Ishikawa (cell line): ENCODE measurements at regions not wholly inside any gene's neighbourhood (a gene's known extent, or its start where the extent isn't known, plus 50 kb on each side); places are given as distances from the start of the nearest gene placed in this dataset.

Experiments
- CEBPB ChIP-seq: IDR thresholded peaks from 2 replicates; pipeline ENCODE4 v1.6.1; 2012
- CREB1 ChIP-seq: IDR thresholded peaks from 2 replicates; pipeline ENCODE4 v1.6.1; 2012; ENCODE audit warnings: low read depth
- EGR1 ChIP-seq: IDR thresholded peaks from 2 replicates; pipeline ENCODE4 v1.6.1; 2012
- EP300 ChIP-seq: IDR thresholded peaks from 2 replicates; pipeline ENCODE4 v1.6.1; 2012; ENCODE audit warnings: borderline replicate concordance
- FOXM1 ChIP-seq: IDR thresholded peaks from 2 replicates; pipeline ENCODE4 v1.6.1; 2012; ENCODE audit warnings: low read depth, borderline replicate concordance
- MAX ChIP-seq: IDR thresholded peaks from 2 replicates; pipeline ENCODE4 v1.6.1; 2012
- NFIC ChIP-seq: IDR thresholded peaks from 2 replicates; pipeline ENCODE4 v1.6.1; 2012
- RAD21 ChIP-seq: IDR thresholded peaks from 2 replicates; pipeline ENCODE4 v1.6.1; 2012; ENCODE audit warnings: low read depth
- REST ChIP-seq: IDR thresholded peaks from 2 replicates; pipeline ENCODE4 v1.6.1; 2012; ENCODE audit warnings: low read depth, mild to moderate bottlenecking
- TAF1 ChIP-seq: IDR thresholded peaks from 2 replicates; pipeline ENCODE4 v1.6.1; 2012; ENCODE audit warnings: low read depth, mild to moderate bottlenecking
- TCF12 ChIP-seq: IDR thresholded peaks from 2 replicates; pipeline ENCODE4 v1.6.1; 2012; ENCODE audit warnings: low read depth
- TEAD4 ChIP-seq: IDR thresholded peaks from 2 replicates; pipeline ENCODE4 v1.6.1; 2012
- USF1 ChIP-seq: IDR thresholded peaks from 2 replicates; pipeline ENCODE4 v1.6.1; 2012
- YY1 ChIP-seq: IDR thresholded peaks from 2 replicates; pipeline ENCODE4 v1.6.1; 2012; ENCODE audit warnings: low read depth
- ZBTB7A ChIP-seq: IDR thresholded peaks from 2 replicates; pipeline ENCODE4 v1.6.1; 2012; ENCODE audit warnings: low read depth

- TF ChIP-seq EP300 (no peak), ZBTB7A (no peak), CEBPB (no peak), TCF12 (no peak), EGR1 (no peak)
Measured at GRCh38 chr4:165760182-165760581, 112.9 kb upstream of the TLL1 start.

GRCh38 chr4:165761963-165762362 lies 111.1 kb upstream of the TLL1 start:
- peak; percentile 39; the same call in 1 of the 2 replicates for TF ChIP-seq TEAD4
- TF ChIP-seq NFIC: peak; percentile 31; the same call in 1 of the 2 replicates
- 0 out of 2 replicates have a peak, but pooled peaks have one; percentile 16 for TF ChIP-seq EP300
- no peak for TF ChIP-seq USF1
- no peak for TF ChIP-seq TCF12

- no peak for TF ChIP-seq MAX
- TF ChIP-seq RAD21: no peak
- no peak for TF ChIP-seq TAF1
- TF ChIP-seq EP300: no peak
- TF ChIP-seq YY1: no peak
- no peak for TF ChIP-seq TCF12
- no peak for TF ChIP-seq ZBTB7A
- TF ChIP-seq TEAD4: no peak
- TF ChIP-seq CREB1: no peak
- TF ChIP-seq REST: no peak
- no peak for TF ChIP-seq NFIC
- no peak for TF ChIP-seq EGR1
- TF ChIP-seq FOXM1: no peak
- TF ChIP-seq USF1: no peak
Measured at GRCh38 chr4:165763640-165764039, 109.4 kb upstream of the TLL1 start.

- peak; percentile 66 for TF ChIP-seq NFIC
- TF ChIP-seq FOXM1: no peak
Measured at GRCh38 chr4:165765053-165765452, 108.0 kb upstream of the TLL1 start.

GRCh38 chr4:165766018-165766417 lies 107.0 kb upstream of the TLL1 start:
- TF ChIP-seq ZBTB7A (no peak), USF1 (no peak), RAD21 (no peak), CEBPB (no peak), TEAD4 (no peak), NFIC (no peak), EP300 (no peak), EGR1 (no peak), FOXM1 (no peak), REST (no peak), CREB1 (no peak), TCF12 (no peak), YY1 (no peak), MAX (no peak), TAF1 (no peak)

GRCh38 chr4:165766976-165767375 lies 106.1 kb upstream of the TLL1 start:
- TF ChIP-seq YY1 (no peak), TEAD4 (no peak), CREB1 (no peak), TCF12 (no peak), TAF1 (no peak), USF1 (no peak), RAD21 (no peak), ZBTB7A (no peak), FOXM1 (no peak), REST (no peak), EGR1 (no peak)
